Upper lobe of right lung (tissue), 1 donor: ENCODE measurements at regions not wholly inside any gene's neighbourhood (a gene's known extent, or its start where the extent isn't known, plus 50 kb on each side); places are given as distances from the start of the nearest gene placed in this dataset.

Source experiments
- ATAC-seq: fragments of 200-7000 bp; cut with Tn5 transposase; one replicate; pipeline ENCODE4 v1.9.1; 2020; ENCODE audit warnings: mild to moderate bottlenecking, moderate library complexity
- DNase-seq: peaks from one replicate; pipeline ENCODE4 v3.0.0-alpha.2; 2020
- H3K27ac ChIP-seq: fragments of 200-600 bp; one replicate; pipeline ENCODE4 v1.8.0; 2022
- H3K27me3 ChIP-seq: fragments of 200-600 bp; one replicate; pipeline ENCODE4 v1.8.0; 2022; ENCODE audit warnings: mild to moderate bottlenecking
- H3K36me3 ChIP-seq: fragments of 200-600 bp; one replicate; pipeline ENCODE4 v1.8.0; 2022
- H3K4me1 ChIP-seq: fragments of 200-600 bp; one replicate; pipeline ENCODE4 v1.8.0; 2022
- H3K4me3 ChIP-seq: fragments of 200-600 bp; one replicate; pipeline ENCODE4 v1.8.0; 2022; ENCODE audit warnings: mild to moderate bottlenecking
- H3K9me3 ChIP-seq: fragments of 200-600 bp; one replicate; pipeline ENCODE4 v1.8.0; 2022
- intact Hi-C: fragments of 100-400 bp; cut with DNase I; formaldehyde crosslinking; loops from one replicate; pipeline ENCODE4 v1.11.0; 2022
- TF ChIP-seq, protein P1 (sequence below): fragments of 200-600 bp; IDR thresholded peaks from one replicate; pipeline ENCODE4 v1.8.0; 2022; ENCODE audit warnings: antibody characterized with exemption
- donor health status: DM: no; HTN: yes; CAD: no; lungs with severe emphysema.

DNA sequence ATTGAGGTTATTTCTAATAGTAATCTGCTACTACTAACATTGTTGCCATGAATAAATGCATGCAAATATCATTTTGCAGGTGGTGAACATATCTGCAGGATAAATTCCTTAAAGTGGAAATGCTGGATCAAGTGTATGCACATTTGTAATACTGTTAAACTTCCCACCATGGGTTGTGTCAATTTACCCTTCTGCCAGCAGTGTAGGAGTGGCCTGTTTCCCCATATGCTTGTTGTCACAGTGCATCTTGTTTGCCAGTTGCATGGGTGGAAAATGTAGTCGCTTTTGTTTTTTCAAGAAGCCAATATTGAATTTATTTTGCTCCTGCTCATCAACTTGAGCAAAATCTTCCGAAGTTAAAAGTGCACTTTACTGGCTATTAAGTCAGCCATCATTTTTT is 139.0 kb upstream of the ACKR3 start:
- TF ChIP-seq, protein P1, sequence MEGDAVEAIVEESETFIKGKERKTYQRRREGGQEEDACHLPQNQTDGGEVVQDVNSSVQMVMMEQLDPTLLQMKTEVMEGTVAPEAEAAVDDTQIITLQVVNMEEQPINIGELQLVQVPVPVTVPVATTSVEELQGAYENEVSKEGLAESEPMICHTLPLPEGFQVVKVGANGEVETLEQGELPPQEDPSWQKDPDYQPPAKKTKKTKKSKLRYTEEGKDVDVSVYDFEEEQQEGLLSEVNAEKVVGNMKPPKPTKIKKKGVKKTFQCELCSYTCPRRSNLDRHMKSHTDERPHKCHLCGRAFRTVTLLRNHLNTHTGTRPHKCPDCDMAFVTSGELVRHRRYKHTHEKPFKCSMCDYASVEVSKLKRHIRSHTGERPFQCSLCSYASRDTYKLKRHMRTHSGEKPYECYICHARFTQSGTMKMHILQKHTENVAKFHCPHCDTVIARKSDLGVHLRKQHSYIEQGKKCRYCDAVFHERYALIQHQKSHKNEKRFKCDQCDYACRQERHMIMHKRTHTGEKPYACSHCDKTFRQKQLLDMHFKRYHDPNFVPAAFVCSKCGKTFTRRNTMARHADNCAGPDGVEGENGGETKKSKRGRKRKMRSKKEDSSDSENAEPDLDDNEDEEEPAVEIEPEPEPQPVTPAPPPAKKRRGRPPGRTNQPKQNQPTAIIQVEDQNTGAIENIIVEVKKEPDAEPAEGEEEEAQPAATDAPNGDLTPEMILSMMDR, result no peak
- Histone ChIP-seq H3K9me3 (no peaks in the 10 kb centered on the region), H3K27me3 (no peaks in the 10 kb centered on the region), H3K4me1 (no peaks in the 10 kb centered on the region), H3K4me3 (no peak overlapping the region), H3K36me3 (no peaks in the 10 kb centered on the region), H3K27ac (no peak overlapping the region)
- no peak for DNase-seq
- intact Hi-C loops, result no loop called here
- ATAC-seq, result no peak

DNA sequence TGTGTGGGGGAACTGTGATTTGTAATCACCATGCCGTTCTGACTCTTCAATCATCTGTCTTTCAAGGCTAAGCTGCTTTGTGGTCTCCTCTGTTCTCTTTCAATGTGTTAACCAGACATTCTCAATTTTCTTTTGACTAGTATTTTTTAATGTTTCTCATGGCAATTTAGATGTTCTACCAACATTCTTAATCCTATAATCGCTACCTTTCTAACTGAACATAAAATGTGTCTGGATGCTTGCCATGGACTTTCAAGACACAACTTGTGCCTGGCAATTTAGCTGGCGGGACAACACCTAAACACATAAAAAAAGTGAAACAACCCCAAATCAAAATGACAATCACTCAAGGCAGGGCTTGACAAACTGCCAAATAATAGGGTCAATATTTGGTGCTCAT is 135.0 kb upstream of the ACKR3 start:
- Histone ChIP-seq H3K4me3 (no peak overlapping the region), H3K9me3 (no peaks in the 10 kb centered on the region), H3K4me1 (no peaks in the 10 kb centered on the region), H3K36me3 (no peaks in the 10 kb centered on the region), H3K27ac (no peak overlapping the region), H3K27me3 (no peaks in the 10 kb centered on the region)
- ATAC-seq (no peak), DNase-seq (no peak)
- intact Hi-C loops, result no loop called here
- TF ChIP-seq, protein P1, result no peak

DNA sequence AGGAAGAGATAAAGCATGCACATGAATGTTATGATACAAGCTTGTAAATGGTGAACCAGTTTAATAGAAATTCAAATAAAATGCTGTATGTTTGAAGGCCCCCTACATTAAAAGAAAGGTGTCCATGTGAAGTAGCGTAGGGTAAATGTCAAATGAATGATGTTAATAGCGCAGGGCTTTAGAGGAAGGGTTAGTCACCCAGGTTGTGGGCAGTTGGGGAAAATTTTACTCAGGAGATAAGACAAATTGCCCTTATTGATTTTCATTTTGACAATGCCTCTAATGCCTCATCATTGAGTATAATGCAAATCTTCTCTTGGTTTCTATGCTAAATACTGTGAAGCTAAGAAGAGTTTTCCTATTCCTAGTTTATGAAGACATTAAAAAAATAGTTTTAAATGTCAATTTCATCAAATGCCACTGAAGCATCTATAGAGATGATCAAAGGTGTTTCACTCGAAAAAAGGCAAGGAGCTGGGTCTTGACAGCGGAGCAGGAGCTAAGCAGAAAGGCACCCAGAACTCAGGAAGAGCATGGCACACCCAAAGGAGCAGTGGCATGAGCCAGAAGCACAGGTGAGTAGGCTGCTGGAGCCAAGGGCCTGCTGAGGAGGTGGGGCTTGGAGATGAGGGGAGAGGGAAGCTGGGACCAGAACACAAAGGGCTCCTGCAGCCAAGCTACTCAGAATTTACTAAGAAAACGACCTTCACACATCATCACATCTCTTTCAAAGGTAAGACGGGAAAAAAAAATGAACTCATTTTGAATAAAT is 129.3 kb upstream of the ACKR3 start:
- H3K4me1 ChIP-seq, result no peaks in the 10 kb centered on the region
- no peak overlapping the region for H3K4me3 ChIP-seq
- no peaks in the 10 kb centered on the region for H3K27me3 ChIP-seq
- no peak for DNase-seq
- no peaks in the 10 kb centered on the region for H3K9me3 ChIP-seq
- TF ChIP-seq, protein P1, result no peak
- no peaks in the 10 kb centered on the region for H3K36me3 ChIP-seq
- no peak for ATAC-seq
- intact Hi-C loops, result no loop called here
- no peak overlapping the region for H3K27ac ChIP-seq

DNA sequence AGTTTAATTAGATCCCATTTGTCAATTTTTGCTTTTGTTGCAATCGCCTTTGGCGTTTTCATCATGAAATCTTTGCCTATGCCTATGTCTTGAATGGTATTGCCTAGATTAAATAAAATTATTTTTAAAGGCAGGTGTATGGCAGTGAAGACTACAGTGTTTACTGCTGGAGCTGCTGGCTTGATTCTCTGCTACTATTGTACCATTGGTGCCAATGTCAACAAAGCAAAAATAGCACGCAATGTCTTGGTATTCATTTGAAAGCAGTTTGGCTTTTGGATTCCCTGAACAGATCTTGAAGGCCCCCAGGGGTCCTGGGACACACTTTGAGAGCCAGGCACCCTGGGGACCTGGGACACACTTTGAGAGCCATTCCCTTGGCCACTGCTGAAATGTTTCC is 125.4 kb upstream of the ACKR3 start:
- Histone ChIP-seq H3K36me3 (no peaks in the 10 kb centered on the region), H3K27ac (no peak overlapping the region), H3K4me1 (no peaks in the 10 kb centered on the region), H3K9me3 (no peaks in the 10 kb centered on the region), H3K4me3 (no peak overlapping the region), H3K27me3 (no peaks in the 10 kb centered on the region)
- DNase-seq (no peak), ATAC-seq (no peak)
- TF ChIP-seq, protein P1, result no peak
- intact Hi-C loops, result no loop called here

DNA sequence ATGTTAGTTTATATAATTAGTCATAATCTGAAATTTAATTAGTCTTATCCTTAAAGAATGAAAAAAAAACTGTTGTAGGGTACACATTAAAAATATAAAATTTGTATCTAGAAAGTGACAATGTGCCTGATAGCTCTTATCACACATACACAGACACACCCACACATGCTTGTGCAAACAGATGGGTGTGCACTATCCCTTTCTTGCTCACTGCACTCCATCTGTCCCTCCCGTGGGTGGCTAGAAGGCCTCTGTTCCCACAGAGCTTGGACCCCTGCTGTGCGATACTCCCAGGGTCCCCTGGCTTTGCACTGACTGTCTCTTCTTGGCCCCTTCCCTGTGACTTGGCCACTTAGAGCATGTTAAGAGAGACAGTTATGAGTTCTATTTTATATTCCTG is 123.9 kb upstream of the ACKR3 start:
- DNase-seq, result no peak
- no peaks in the 10 kb centered on the region for H3K27me3 ChIP-seq
- no peak overlapping the region for H3K27ac ChIP-seq
- no peaks in the 10 kb centered on the region for H3K9me3 ChIP-seq
- intact Hi-C loops, result no loop called here
- no peaks in the 10 kb centered on the region for H3K4me1 ChIP-seq
- TF ChIP-seq, protein P1, result no peak
- ATAC-seq, result no peak
- H3K4me3 ChIP-seq, result no peak overlapping the region
- H3K36me3 ChIP-seq, result no peaks in the 10 kb centered on the region

DNA sequence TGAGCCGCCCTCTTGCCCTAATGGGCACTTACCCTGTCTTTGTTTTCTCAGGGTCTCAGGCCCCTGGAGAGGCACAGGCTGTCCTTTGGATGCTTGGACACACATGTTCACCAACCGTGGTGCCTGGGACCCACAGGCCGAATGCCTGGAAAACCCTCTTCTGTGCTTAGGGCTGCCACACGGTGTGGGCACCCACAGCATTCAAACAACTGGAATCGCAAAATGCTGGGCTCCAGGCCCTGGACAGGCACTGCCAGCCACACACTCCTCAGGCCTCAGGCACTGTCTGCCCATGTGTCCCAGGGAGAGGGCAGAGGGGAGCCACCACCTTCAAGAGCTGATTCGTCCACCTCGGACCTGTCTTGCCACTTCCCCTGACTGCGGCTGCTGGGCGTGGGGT is 123.1 kb upstream of the ACKR3 start:
- no peaks in the 10 kb centered on the region for H3K9me3 ChIP-seq
- ATAC-seq (no peak), DNase-seq (no peak)
- H3K4me1 ChIP-seq, result no peaks in the 10 kb centered on the region
- intact Hi-C loops, result no loop called here
- no peak overlapping the region for H3K27ac ChIP-seq
- H3K27me3 ChIP-seq, result no peaks in the 10 kb centered on the region
- H3K4me3 ChIP-seq, result no peak overlapping the region
- TF ChIP-seq, protein P1, result no peak
- no peaks in the 10 kb centered on the region for H3K36me3 ChIP-seq
